Vagina (tissue), 2 donors: ENCODE measurements at regions not wholly inside any gene's neighbourhood (a gene's known extent, or its start where the extent isn't known, plus 50 kb on each side); places are given as distances from the start of the nearest gene placed in this dataset.

Experiments
- POLR2A ChIP-seq, 2 donors: fragments of 450-650 bp; IDR thresholded peaks; one replicate each; pipeline ENCODE4 v1.6.1; 2017; ENCODE audit warnings: antibody characterized with exemption in 2 of 2, mild to moderate bottlenecking in 2 of 2, moderate library complexity in 2 of 2
- TF ChIP-seq, protein P1 (sequence below), 3 experiments: fragments of 450-650 bp in 2 of 3; fragments of 200-600 bp in 1 of 3; sonication (generic) in 1 of 3; IDR thresholded peaks; one replicate each; pipeline ENCODE4 v1.5.1; 2017 to 2019; ENCODE audit warnings: antibody characterized with exemption in 3 of 3, mild to moderate bottlenecking in 2 of 3, moderate library complexity in 2 of 3

DNA sequence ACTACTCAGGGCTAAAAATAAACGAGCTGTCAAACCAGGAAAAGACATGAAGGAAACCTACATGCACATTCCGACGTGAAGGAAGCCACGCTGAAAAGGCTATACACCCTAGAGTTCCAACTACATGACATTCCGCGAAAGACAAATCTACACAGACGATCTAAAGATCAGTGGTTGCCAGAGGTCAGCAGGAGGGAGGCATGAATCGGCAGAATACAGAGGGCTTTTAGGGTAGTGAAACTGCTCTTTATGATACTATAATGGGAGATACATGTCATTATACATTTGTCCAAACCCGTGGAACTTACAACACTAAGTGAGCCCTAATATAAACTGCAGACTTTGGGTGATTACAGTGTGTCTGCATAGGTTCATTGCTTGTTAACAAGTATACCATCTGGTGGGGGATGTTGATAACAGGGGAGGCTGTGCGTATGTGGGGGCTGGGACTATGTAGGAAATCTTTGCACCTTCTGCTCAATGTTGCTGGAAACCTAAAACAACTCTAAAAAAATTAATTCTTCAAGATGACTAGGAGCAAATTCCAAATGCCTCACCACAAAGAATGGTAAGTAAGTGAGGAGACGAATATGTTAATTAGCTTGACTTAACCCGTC, 132.2 kb upstream of the CDH4 start:
- TF ChIP-seq, protein P1, sequence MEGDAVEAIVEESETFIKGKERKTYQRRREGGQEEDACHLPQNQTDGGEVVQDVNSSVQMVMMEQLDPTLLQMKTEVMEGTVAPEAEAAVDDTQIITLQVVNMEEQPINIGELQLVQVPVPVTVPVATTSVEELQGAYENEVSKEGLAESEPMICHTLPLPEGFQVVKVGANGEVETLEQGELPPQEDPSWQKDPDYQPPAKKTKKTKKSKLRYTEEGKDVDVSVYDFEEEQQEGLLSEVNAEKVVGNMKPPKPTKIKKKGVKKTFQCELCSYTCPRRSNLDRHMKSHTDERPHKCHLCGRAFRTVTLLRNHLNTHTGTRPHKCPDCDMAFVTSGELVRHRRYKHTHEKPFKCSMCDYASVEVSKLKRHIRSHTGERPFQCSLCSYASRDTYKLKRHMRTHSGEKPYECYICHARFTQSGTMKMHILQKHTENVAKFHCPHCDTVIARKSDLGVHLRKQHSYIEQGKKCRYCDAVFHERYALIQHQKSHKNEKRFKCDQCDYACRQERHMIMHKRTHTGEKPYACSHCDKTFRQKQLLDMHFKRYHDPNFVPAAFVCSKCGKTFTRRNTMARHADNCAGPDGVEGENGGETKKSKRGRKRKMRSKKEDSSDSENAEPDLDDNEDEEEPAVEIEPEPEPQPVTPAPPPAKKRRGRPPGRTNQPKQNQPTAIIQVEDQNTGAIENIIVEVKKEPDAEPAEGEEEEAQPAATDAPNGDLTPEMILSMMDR (IDR thresholded peaks at IDR 0.05): no peak
- no peak for TF ChIP-seq POLR2A (IDR thresholded peaks at IDR 0.05)
